Smooth muscle cell (in vitro differentiated cells): ENCODE measurements at regions not wholly inside any gene's neighbourhood (a gene's known extent, or its start where the extent isn't known, plus 50 kb on each side); places are given as distances from the start of the nearest gene placed in this dataset.

Experiments used
- DNase-seq: peaks from one replicate; lab custom pipeline; 2025; ENCODE audit not compliant: unreplicated experiment; lab: John Stamatoyannopoulos, UW
- H2AFZ ChIP-seq: fragments of 200-600 bp; sonication (generic); 2 replicates; pipeline ENCODE4 v1.6.0; 2016; ENCODE audit warnings: antibody characterized with exemption, low read depth, mild to moderate bottlenecking
- H3F3A ChIP-seq: fragments of 200-600 bp; sonication (generic); 2 replicates; pipeline ENCODE4 v1.6.0; 2017; ENCODE audit warnings: antibody characterized with exemption, low read depth
- H3K27ac ChIP-seq: fragments of 200-600 bp; sonication (generic); 2 replicates; pipeline ENCODE4 v1.5.1; 2016; ENCODE audit warnings: low read depth, mild to moderate bottlenecking
- H3K27me3 ChIP-seq: fragments of 200-600 bp; sonication (generic); 2 replicates; pipeline ENCODE4 v1.6.1; 2016; ENCODE audit warnings: low read depth, mild to moderate bottlenecking
- H3K36me3 ChIP-seq: fragments of 200-600 bp; sonication (generic); 2 replicates; pipeline ENCODE4 v1.5.1; 2016; ENCODE audit warnings: low read depth
- H3K4me1 ChIP-seq: fragments of 200-600 bp; sonication (generic); 2 replicates; pipeline ENCODE4 v1.5.1; 2016; ENCODE audit warnings: low read depth
- H3K4me2 ChIP-seq: fragments of 200-600 bp; sonication (generic); 2 replicates; pipeline ENCODE4 v1.6.0; 2016; ENCODE audit warnings: mild to moderate bottlenecking
- H3K4me3 ChIP-seq: fragments of 200-600 bp; sonication (generic); 2 replicates; pipeline ENCODE4 v1.5.1; 2016; ENCODE audit warnings: mild to moderate bottlenecking
- H3K79me2 ChIP-seq: fragments of 200-600 bp; sonication (generic); 2 replicates; pipeline ENCODE4 v1.6.0; 2016; ENCODE audit warnings: low read depth, mild to moderate bottlenecking
- H3K9ac ChIP-seq: fragments of 200-600 bp; sonication (generic); 2 replicates; pipeline ENCODE4 v1.6.0; 2016; ENCODE audit warnings: low read depth
- H3K9me3 ChIP-seq: fragments of 200-600 bp; sonication (generic); replicated peaks from 2 replicates; pipeline ENCODE4 v1.5.1; 2016; ENCODE audit warnings: low read depth
- H4K20me1 ChIP-seq: fragments of 200-600 bp; sonication (generic); 2 replicates; pipeline ENCODE4 v1.6.0; 2016; ENCODE audit warnings: low read depth
- WGBS: methylation state at CpG from one replicate; pipeline ENCODE4 v1.1.7; 2016; ENCODE audit warnings: low lambda C conversion rate; 5-methylcytosine and 5-hydroxymethylcytosine counted together
- TF ChIP-seq, protein P1 (sequence below): fragments of 200-600 bp; sonication (generic); IDR thresholded peaks from 2 replicates; pipeline ENCODE4 v1.5.1; 2017; ENCODE audit warnings: borderline replicate concordance, mild to moderate bottlenecking, antibody characterized with exemption; ENCODE audit not compliant: insufficient read depth, poor library complexity, severe bottlenecking

GRCh38 chr1:55827350-55827749 lies 612.2 kb upstream of the USP24 start:
- peak overlapping the region; percentile 4 for H3K27ac ChIP-seq
- no peaks in the 10 kb centered on the region for H4K20me1 ChIP-seq
- no peaks in the 10 kb centered on the region for H3K79me2 ChIP-seq
- H3K4me2 ChIP-seq, result no peak overlapping the region
- no peaks in the 10 kb centered on the region for H3K36me3 ChIP-seq
- TF ChIP-seq, protein P1, sequence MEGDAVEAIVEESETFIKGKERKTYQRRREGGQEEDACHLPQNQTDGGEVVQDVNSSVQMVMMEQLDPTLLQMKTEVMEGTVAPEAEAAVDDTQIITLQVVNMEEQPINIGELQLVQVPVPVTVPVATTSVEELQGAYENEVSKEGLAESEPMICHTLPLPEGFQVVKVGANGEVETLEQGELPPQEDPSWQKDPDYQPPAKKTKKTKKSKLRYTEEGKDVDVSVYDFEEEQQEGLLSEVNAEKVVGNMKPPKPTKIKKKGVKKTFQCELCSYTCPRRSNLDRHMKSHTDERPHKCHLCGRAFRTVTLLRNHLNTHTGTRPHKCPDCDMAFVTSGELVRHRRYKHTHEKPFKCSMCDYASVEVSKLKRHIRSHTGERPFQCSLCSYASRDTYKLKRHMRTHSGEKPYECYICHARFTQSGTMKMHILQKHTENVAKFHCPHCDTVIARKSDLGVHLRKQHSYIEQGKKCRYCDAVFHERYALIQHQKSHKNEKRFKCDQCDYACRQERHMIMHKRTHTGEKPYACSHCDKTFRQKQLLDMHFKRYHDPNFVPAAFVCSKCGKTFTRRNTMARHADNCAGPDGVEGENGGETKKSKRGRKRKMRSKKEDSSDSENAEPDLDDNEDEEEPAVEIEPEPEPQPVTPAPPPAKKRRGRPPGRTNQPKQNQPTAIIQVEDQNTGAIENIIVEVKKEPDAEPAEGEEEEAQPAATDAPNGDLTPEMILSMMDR, result no peak
- peaks cover 4% of the 10 kb centered on the region for H3K4me1 ChIP-seq
- H3K4me3 ChIP-seq, result no peak overlapping the region
- no peak overlapping the region for H2AFZ ChIP-seq
- no peaks in the 10 kb centered on the region for H3K27me3 ChIP-seq
- no peak overlapping the region for H3K9ac ChIP-seq
- no peak for DNase-seq
- H3K9me3 ChIP-seq, result no peaks in the 10 kb centered on the region
- 12% methylated on average over 4 of the region's 4 CpGs for WGBS
- H3F3A ChIP-seq, result peaks cover 8% of the 10 kb centered on the region

- TF ChIP-seq, protein P1, result no peak
- H3F3A ChIP-seq, result peaks cover 8% of the 10 kb centered on the region
- H3K27ac ChIP-seq, result no peak overlapping the region
- H3K4me1 ChIP-seq, result peaks cover 4% of the 10 kb centered on the region
- no peak overlapping the region for H3K4me3 ChIP-seq
- H2AFZ ChIP-seq, result no peak overlapping the region
- H3K9ac ChIP-seq, result no peak overlapping the region
- H3K4me2 ChIP-seq, result no peak overlapping the region
- no peaks in the 10 kb centered on the region for H3K9me3 ChIP-seq
- WGBS, result 86% methylated on average over 4 of the region's 4 CpGs
- no peaks in the 10 kb centered on the region for H3K79me2 ChIP-seq
- no peaks in the 10 kb centered on the region for H4K20me1 ChIP-seq
- no peaks in the 10 kb centered on the region for H3K27me3 ChIP-seq
- H3K36me3 ChIP-seq, result no peaks in the 10 kb centered on the region
- DNase-seq, result no peak
These were observed 611.4 kb upstream of the USP24 start for GRCh38 chr1:55826381-55827080.

GRCh38 chr1:55825461-55825860 lies 610.3 kb upstream of the USP24 start:
- WGBS, result 84% methylated on average over 1 of the region's 1 CpG
- Histone ChIP-seq H4K20me1 (no peaks in the 10 kb centered on the region), H3K9me3 (no peaks in the 10 kb centered on the region), H3K36me3 (no peaks in the 10 kb centered on the region), H3K4me3 (no peak overlapping the region), H3K27me3 (no peaks in the 10 kb centered on the region), H2AFZ (no peak overlapping the region), H3K4me2 (no peak overlapping the region), H3K27ac (no peak overlapping the region), H3K79me2 (no peaks in the 10 kb centered on the region), H3F3A (peaks cover 8% of the 10 kb centered on the region), H3K4me1 (peaks cover 4% of the 10 kb centered on the region), H3K9ac (no peak overlapping the region)
- TF ChIP-seq, protein P1, result no peak
- DNase-seq, result no peak

- Histone ChIP-seq H3K4me2 (peak overlapping the region; percentile 13), H3K4me1 (peaks cover 4% of the 10 kb centered on the region), H3K36me3 (no peaks in the 10 kb centered on the region), H2AFZ (no peak overlapping the region), H3K27me3 (no peaks in the 10 kb centered on the region), H4K20me1 (no peaks in the 10 kb centered on the region), H3K9ac (no peak overlapping the region), H3K9me3 (no peaks in the 10 kb centered on the region), H3K4me3 (no peak overlapping the region), H3K79me2 (no peaks in the 10 kb centered on the region), H3F3A (peaks cover 8% of the 10 kb centered on the region), H3K27ac (peak overlapping the region; percentile 67)
- TF ChIP-seq, protein P1, result no peak
- no peak for DNase-seq
These were observed 609.1 kb upstream of the USP24 start for GRCh38 chr1:55824251-55824640.
